Right renal cortex interstitium (tissue), 3 donors: ENCODE measurements at regions not wholly inside any gene's neighbourhood (a gene's known extent, or its start where the extent isn't known, plus 50 kb on each side); places are given as distances from the start of the nearest gene placed in this dataset.
"Not testable (repeated sequence)": the region's sequence is repeated elsewhere in the genome, so short reads cannot be mapped to it uniquely, and the experiment has no call there.

ENCODE experiments used
- DNase-seq, 3 donors: peaks; one replicate each; pipeline ENCODE4 v3.0.0-alpha.2; 2013; ENCODE audit warnings: low read depth in 3 of 3, low spot score in 2 of 3

DNA sequence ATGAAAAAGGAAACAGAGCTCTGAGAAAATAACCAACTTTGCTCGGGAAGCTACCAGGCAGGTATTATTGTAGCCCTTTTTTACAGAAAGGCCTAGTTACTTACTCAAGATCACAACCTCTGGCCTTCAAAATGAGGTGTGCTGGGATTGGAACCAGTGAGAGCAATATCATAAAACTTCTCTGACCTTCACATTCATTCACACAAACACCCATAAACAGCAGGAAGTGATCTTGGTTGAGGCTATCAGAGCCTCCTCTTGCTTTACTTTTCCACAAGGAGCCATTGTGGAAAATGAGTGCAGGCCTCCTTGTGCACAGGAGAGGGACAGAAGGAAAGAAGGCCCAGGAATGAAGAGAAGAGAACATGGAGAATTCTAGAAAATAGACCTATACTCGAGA is 204.5 kb upstream of the NPVF start:
- DNase-seq: no peak

DNA sequence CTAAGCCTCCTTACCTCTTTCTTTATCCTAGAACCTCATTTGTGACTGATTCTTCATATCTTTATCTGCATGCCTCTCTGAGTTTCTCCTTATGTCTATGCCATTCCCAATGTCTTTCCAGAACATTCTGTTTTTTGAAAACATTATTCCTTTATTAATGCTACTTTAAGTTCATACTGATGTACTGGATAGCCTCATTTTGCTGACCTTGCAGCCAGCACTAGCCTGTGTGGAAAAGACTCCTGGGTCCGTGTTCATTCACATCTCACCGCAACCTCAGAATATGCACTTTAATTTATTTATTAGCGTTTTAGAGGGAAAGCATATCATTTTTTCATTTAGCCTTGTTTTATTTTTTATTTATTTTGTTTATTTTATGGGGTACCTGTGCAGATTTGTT is 208.1 kb upstream of the NPVF start:
- no peak for DNase-seq

GRCh38 chr7:25437308-25437707 is 209.0 kb upstream of the NPVF start:
- DNase-seq: no peak

DNA sequence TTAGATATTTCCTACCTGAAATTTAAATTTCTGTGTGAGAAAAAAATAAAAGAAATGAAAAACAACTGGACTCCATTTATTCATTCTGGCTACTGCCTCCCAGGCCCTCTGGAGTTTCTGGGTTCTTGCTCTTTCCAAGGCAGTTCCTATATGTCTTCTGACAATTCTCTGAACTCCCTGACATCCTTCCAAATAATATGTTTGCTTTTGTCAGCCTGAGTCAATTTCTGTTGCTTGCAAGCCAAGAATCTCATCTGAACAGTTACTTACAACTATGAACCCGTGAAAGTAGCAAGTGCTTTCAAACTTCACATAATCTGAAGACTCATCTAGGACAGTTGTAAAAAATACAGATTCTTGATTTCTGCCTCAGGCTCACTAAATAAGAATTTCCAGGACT is 216.7 kb upstream of the NPVF start:
- no peak for DNase-seq

- DNase-seq: no peak
Measured at GRCh38 chr7:25448301-25448700, 220.0 kb upstream of the NPVF start.

- DNase-seq: no peak
Measured at GRCh38 chr7:25454020-25454419, 225.7 kb upstream of the NPVF start.

- no peak for DNase-seq
Measured at GRCh38 chr7:25454562-25455041, 226.3 kb upstream of the NPVF start.

- DNase-seq: no peak
Measured at GRCh38 chr7:25455683-25456251, 227.5 kb upstream of the NPVF start.

- no peak for DNase-seq
Measured at GRCh38 chr7:25456467-25457171, 228.3 kb upstream of the NPVF start.

DNA sequence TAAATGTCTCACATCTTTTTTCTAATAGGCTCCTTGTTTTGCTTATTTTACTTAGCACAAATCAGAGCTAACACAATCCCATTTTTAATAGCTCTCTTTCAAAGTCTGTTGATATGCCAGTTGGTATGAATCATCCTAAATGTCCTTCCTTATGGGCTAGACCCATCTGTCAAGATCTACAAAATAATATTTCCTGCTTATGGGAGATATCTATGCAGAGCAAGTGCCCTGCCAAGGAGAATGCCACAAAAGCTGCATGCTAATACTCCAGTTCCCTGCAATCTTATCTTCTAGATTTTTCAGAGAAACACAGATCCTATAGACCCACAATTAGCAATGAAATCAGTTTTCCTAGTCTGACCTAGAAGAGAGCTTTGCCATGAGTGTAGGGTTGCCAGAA is 230.8 kb upstream of the NPVF start:
- DNase-seq: no peak

DNA sequence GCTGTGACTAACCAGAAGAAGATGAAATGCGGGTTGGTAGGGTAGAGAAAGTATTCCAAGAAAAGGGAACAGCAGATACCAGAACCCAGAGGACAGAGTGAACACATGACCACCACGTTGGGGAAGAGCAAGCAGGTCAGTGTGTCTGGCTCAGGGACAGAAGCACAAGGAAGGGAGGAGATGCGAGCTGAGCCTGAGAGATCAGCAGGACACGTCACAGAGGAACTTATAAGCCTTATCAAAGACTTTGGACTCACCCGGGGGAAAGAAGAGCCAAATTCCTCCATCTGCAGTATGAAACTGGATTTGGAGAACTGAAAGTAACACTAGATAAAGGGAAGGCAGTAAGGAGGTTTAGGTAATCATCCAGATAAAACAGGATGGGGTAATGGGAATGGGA is 232.1 kb upstream of the NPVF start:
- no peak for DNase-seq

GRCh38 chr7:25469669-25470068 is 241.4 kb upstream of the NPVF start:
- no peak for DNase-seq

DNA sequence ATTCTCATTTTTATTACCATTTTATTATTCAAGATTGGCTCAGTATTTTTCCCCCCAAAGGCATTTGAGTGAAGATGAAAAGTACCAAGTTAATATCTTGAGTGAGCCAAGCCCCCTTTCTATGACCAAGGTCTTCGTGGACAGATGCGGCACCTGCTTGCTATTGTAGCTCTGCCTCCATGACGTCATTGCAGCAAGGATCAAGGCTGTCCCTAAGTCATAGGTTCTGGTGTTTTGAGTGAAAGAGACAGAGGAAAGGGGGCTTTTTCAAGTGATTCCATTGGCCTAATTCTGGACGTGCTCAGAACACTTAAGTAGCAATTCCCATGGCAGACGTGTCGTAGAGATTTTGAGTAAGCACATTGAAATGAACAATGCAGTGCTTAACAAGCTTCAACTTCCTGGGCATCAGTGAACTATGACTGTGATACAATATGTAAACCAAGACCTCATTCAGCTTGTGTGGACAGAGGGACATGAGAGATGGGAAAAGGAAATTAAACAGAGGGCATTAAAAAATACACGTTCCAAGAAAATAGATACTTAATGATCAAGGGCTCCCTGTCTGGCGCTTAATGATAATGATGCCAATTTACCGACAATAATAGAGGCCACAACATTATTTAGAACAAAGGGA is 248.7 kb upstream of the NPVF start:
- DNase-seq: no peak

GRCh38 chr7:25478221-25478620 is 249.9 kb upstream of the NPVF start:
- not testable (repeated sequence) for DNase-seq

DNA sequence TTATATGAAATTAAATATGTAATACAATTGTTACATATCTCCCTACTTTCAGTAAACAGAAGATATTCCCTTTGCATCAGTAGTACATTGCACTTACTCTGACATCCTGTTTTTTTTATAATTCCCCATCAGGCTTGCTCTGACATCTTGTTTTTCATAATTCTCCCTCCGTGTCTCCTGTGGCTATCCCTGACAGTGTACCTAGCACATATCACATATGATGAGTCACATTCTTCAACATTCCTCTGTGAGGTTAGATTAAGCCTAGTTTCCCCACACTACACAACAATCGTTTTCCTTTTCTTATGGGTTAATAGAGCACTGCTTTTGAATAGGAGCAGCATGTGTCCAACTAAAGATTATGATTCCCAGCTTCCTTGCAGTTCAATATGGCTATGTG is 250.6 kb upstream of the NPVF start:
- no peak for DNase-seq

DNA sequence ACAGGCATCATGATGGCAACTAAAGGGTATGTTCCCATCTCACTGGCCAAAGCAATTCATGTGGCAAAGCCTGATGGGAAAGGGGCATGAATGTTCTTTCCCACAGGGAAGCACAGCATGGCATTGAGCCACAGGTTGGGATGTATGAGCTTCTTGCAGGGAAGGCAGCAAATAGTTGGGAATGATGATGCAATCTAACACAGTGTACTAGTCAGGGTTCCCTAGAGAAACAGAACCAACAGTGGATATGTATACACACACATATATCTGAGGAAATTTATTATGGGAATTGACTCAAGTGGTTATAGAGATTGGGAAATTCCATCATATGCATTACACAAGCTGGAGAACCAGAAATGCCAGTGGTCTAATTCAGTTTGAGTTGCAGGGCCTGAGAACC is 253.6 kb upstream of the NPVF start:
- no peak for DNase-seq

DNA sequence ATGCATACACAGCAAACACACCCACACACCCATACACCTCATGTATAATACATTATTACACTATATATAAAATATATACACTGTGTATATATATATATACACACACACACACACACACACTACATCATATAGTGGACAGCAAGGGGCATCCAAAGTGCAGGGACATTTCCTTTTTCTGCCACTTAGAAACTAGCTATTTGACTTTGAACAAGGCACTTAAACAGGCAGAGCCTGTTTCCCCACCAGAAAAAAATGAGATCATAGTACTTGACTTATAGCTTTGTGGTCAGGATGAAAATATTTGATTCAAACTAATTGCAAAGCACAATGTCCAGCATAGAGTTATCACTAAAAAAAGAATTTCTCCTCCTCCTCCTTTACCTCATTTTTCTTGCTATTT is 254.3 kb upstream of the NPVF start:
- DNase-seq: no peak

GRCh38 chr7:25485026-25485425 is 256.7 kb upstream of the NPVF start:
- no peak for DNase-seq

DNA sequence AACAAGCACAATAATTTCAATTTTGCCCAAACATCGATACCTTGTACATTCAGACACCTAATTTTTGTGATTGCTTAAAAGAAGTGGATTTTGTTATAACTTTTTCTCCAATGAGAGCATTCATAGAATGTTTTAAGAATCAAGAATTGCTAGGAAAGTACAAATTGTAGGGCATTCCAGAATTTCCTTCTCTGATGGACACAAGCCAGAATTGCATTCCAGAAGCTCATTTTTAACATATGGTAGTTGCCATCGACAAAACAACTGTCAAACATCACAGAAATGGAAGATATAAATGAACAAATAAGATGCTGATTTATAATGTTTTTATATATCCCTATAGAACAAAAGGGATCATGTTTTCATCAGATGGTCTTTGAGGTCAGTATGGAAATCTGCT is 258.4 kb upstream of the NPVF start:
- no peak for DNase-seq

- DNase-seq: no peak
Measured at GRCh38 chr7:25493805-25494366, 265.6 kb upstream of the NPVF start.

- DNase-seq: no peak
Measured at GRCh38 chr7:25494896-25495295, 266.6 kb upstream of the NPVF start.
